H1 (cell line): ENCODE measurements at regions not wholly inside any gene's neighbourhood (a gene's known extent, or its start where the extent isn't known, plus 50 kb on each side); places are given as distances from the start of the nearest gene placed in this dataset.

Source experiments
- CTCF ChIA-PET: fragments of 300-600 bp; sonication (Branson Sonifier 250); formaldehyde crosslinking; loops from one replicate; lab custom pipeline; 2021; ENCODE audit not compliant: partially characterized antibody; lab: Charles Lee
- POLR2A ChIA-PET: fragments of 300-600 bp; sonication (Branson Sonifier 250); formaldehyde crosslinking; loops from one replicate; lab custom pipeline; 2021; ENCODE audit warnings: inconsistent platforms; ENCODE audit not compliant: partially characterized antibody; lab: Charles Lee
- DNase-seq, 2 experiments: peaks; one replicate each; pipeline versions ENCODE4 v3.0.0 to v3.0.0-alpha.2; 2010 to 2022; ENCODE audit warnings: low spot score in 2 of 2, low read depth in 1 of 2, mixed read lengths in 1 of 2
- FAIRE-seq: peaks from 2 replicates; lab custom pipeline; 2011; peaks lifted over from hg19 to GRCh38; lab: Jason Lieb, UNC
- H2AFZ ChIP-seq: 2 replicates; pipeline ENCODE4 v1.8.1; 2012; ENCODE audit warnings: low read length, inconsistent platforms
- H2AK5ac ChIP-seq: 2 replicates; pipeline ENCODE4 v1.6.1; 2013; ENCODE audit warnings: low read depth, low read length
- H2BK120ac ChIP-seq: replicated peaks from 2 replicates; pipeline ENCODE3; 2013; ENCODE audit warnings: low read depth, low read length, inconsistent platforms
- H2BK12ac ChIP-seq: 2 replicates; pipeline ENCODE4 v1.6.1; 2013; ENCODE audit warnings: low read depth, low read length
- H2BK15ac ChIP-seq: 2 replicates; pipeline ENCODE4 v1.6.1; 2013; ENCODE audit warnings: low read length
- H2BK20ac ChIP-seq: 2 replicates; pipeline ENCODE4 v1.6.1; 2013; ENCODE audit warnings: low read length
- H2BK5ac ChIP-seq: 2 replicates; pipeline ENCODE4 v1.6.1; 2013; ENCODE audit warnings: low read depth, low read length
- H3K14ac ChIP-seq: 2 replicates; pipeline ENCODE4 v1.6.1; 2013; ENCODE audit warnings: inconsistent platforms; ENCODE audit not compliant: insufficient read length
- H3K18ac ChIP-seq: 2 replicates; pipeline ENCODE4 v1.6.1; 2013; ENCODE audit warnings: low read length; ENCODE audit errors: extremely low read depth
- H3K23ac ChIP-seq: 2 replicates; pipeline ENCODE4 v1.6.1; 2013; ENCODE audit warnings: inconsistent platforms; ENCODE audit not compliant: insufficient read length
- H3K23me2 ChIP-seq: 2 replicates; pipeline ENCODE4 v1.6.1; 2013; ENCODE audit warnings: low read depth, low read length
- H3K27ac ChIP-seq: 2 replicates; pipeline ENCODE4 v1.6.1; 2011; ENCODE audit warnings: low read depth, low read length, inconsistent platforms
- H3K27me3 ChIP-seq, 4 experiments: replicated peaks in 1 of 4; 1 replicate in 1 of 4; 2 replicates in 3 of 4; pipeline versions ENCODE4 v1.6.1 to v1.8.1; 2011 to 2013; ENCODE audit warnings: low read length in 3 of 4, mild to moderate bottlenecking in 3 of 4, inconsistent platforms in 2 of 4, mixed read lengths in 2 of 4, moderate library complexity in 1 of 4; ENCODE audit not compliant: control insufficient read depth in 3 of 4, insufficient read depth in 3 of 4; ENCODE audit errors: extremely low read depth in 1 of 4
- H3K36me3 ChIP-seq, 4 experiments: 2 replicates each; pipeline versions ENCODE4 v1.6.1 to v1.8.1; 2011 to 2013; ENCODE audit warnings: mild to moderate bottlenecking in 4 of 4, low read length in 3 of 4, moderate library complexity in 2 of 4, control low read depth in 1 of 4, inconsistent platforms in 1 of 4; ENCODE audit not compliant: insufficient read depth in 4 of 4, control insufficient read depth in 2 of 4
- H3K4ac ChIP-seq: replicated peaks from 2 replicates; pipeline ENCODE3; 2013; ENCODE audit warnings: low read length, low read depth, mixed read lengths, inconsistent platforms; ENCODE audit not compliant: insufficient read length
- H3K4me1 ChIP-seq, 4 experiments: replicated peaks in 1 of 4; 1 replicate in 1 of 4; 2 replicates in 3 of 4; pipeline versions ENCODE4 v1.6.1 to v1.8.1; 2011 to 2013; ENCODE audit warnings: low read length in 3 of 4, inconsistent platforms in 2 of 4, mixed read lengths in 1 of 4; ENCODE audit not compliant: insufficient read depth in 4 of 4, control insufficient read depth in 3 of 4
- H3K4me2 ChIP-seq, 2 experiments: 2 replicates each; pipeline versions ENCODE4 v1.6.1 to v1.8.1; 2011 to 2013; ENCODE audit warnings: low read depth in 2 of 2, low read length in 2 of 2, control low read depth in 1 of 2, inconsistent platforms in 1 of 2, mild to moderate bottlenecking in 1 of 2; ENCODE audit not compliant: insufficient read depth in 1 of 2
- H3K4me3 ChIP-seq, 4 experiments: fragments of 200-600, 300-600 bp in 1 of 4; sonication (generic), shearing (Covaris generic), sonication (Bioruptor Twin) in 1 of 4; 2 replicates each; pipeline versions ENCODE4 v1.5.1 to v1.8.1; 2011 to 2016; ENCODE audit warnings: low read length in 4 of 4, low read depth in 3 of 4, control low read depth in 2 of 4, inconsistent platforms in 2 of 4, mild to moderate bottlenecking in 2 of 4, mixed read lengths in 1 of 4, moderate library complexity in 1 of 4; ENCODE audit not compliant: insufficient read depth in 2 of 4; ENCODE audit errors: extremely low read depth in 1 of 4
- H3K56ac ChIP-seq: replicated peaks from 2 replicates; pipeline ENCODE3; 2013; ENCODE audit warnings: low read depth, mild to moderate bottlenecking, mixed read lengths, low read length, inconsistent platforms; ENCODE audit not compliant: insufficient read length
- H3K79me1 ChIP-seq: 2 replicates; pipeline ENCODE4 v1.6.1; 2013; ENCODE audit warnings: low read depth, low read length, control low read depth
- H3K79me2 ChIP-seq, 2 experiments: 2 replicates each; pipeline versions ENCODE4 v1.6.1 to v1.8.1; 2012 to 2013; ENCODE audit warnings: low read length in 2 of 2, mild to moderate bottlenecking in 2 of 2, inconsistent platforms in 1 of 2; ENCODE audit not compliant: insufficient read depth in 2 of 2, control insufficient read depth in 1 of 2
- H3K9ac ChIP-seq, 4 experiments: replicated peaks in 1 of 4; 1 replicate in 1 of 4; 2 replicates in 3 of 4; pipeline versions ENCODE4 v1.6.1 to v1.8.1; 2011 to 2013; ENCODE audit warnings: low read depth in 3 of 4, low read length in 3 of 4, control low read depth in 2 of 4, mild to moderate bottlenecking in 2 of 4, moderate library complexity in 2 of 4, inconsistent platforms in 1 of 4; ENCODE audit errors: extremely low read depth in 1 of 4
- H3K9me3 ChIP-seq, 2 experiments: 2 replicates each; pipeline versions ENCODE4 v1.6.1 to v1.8.1; 2012 to 2013; ENCODE audit warnings: mild to moderate bottlenecking in 2 of 2, moderate library complexity in 2 of 2, control low read depth in 1 of 2, inconsistent platforms in 1 of 2, low read depth in 1 of 2, low read length in 1 of 2, mixed read lengths in 1 of 2; ENCODE audit not compliant: insufficient read depth in 2 of 2
- H4K20me1 ChIP-seq, 2 experiments: replicated peaks in 1 of 2; 2 replicates each; pipeline versions ENCODE3 to v1.8.1; 2011 to 2013; ENCODE audit warnings: inconsistent platforms in 2 of 2, low read length in 2 of 2, mild to moderate bottlenecking in 1 of 2; ENCODE audit not compliant: insufficient read depth in 2 of 2, control insufficient read depth in 1 of 2
- H4K5ac ChIP-seq: 2 replicates; pipeline ENCODE4 v1.6.1; 2013; ENCODE audit warnings: low read length, low read depth, mixed read lengths, inconsistent platforms; ENCODE audit not compliant: insufficient read length
- H4K8ac ChIP-seq: 2 replicates; pipeline ENCODE4 v1.8.0; 2013; ENCODE audit warnings: mild to moderate bottlenecking, moderate library complexity, low read length, inconsistent platforms; ENCODE audit not compliant: insufficient read depth; ENCODE audit errors: extremely low read depth
- H4K91ac ChIP-seq: replicated peaks from 2 replicates; pipeline ENCODE3; 2013; ENCODE audit warnings: low read length, mixed read lengths, inconsistent platforms; ENCODE audit not compliant: insufficient read length
- CREB1 ChIP-seq: IDR thresholded peaks from 2 replicates; pipeline ENCODE4 v1.6.1; 2012; ENCODE audit warnings: inconsistent platforms
- MAFK ChIP-seq: IDR thresholded peaks from 2 replicates; pipeline ENCODE4 v1.6.1; 2012; ENCODE audit warnings: low read depth, mild to moderate bottlenecking, improper control_type of control experiment, low read length
- SP4 ChIP-seq: IDR thresholded peaks from 2 replicates; pipeline ENCODE4 v1.6.1; 2012; ENCODE audit warnings: low read length, inconsistent platforms
- TAF7 ChIP-seq: optimal IDR thresholded peaks from 2 replicates; pipeline ENCODE3; 2011; ENCODE audit warnings: low read depth, mild to moderate bottlenecking, inconsistent platforms, low read length, moderate library complexity, borderline replicate concordance
- TF ChIP-seq, protein P1 (sequence below): IDR thresholded peaks from 2 replicates; pipeline ENCODE4 v1.6.1; 2011; ENCODE audit warnings: low read depth, mild to moderate bottlenecking, low read length; ENCODE audit not compliant: insufficient read depth

DNA sequence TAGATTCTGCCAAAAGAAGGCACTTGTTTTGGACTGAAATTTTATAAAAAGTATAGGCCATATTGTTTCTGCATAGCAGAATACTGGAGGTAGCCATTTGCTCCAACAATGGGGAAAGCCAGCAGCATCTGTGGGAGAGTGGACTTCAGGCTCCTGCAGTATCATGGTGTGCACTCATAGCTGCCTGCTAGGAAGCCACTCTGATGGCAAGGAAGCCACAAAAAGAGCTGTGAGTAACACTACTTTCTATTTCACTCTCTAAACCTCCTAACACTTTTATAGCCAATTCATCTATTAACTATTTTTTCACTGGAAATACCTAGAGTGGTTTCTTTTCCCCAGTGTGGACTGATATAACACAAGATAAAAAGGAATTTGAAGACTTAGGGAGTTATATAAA is 144.4 kb upstream of the KCNJ3 start:
- no peak overlapping the region for H2BK20ac ChIP-seq
- no peaks in the 10 kb centered on the region for H3K79me2 ChIP-seq

More for the DNA sequence above, 144.4 kb upstream of the KCNJ3 start:
- H3K56ac ChIP-seq = no peak overlapping the region
- no peak overlapping the region for H2BK5ac ChIP-seq
- H2AK5ac ChIP-seq = no peak overlapping the region
- H3K36me3 ChIP-seq = no peaks in the 10 kb centered on the region
- H2BK12ac ChIP-seq = no peak overlapping the region
- no peak overlapping the region for H3K4me3 ChIP-seq
- no peak for FAIRE-seq
- H3K23ac ChIP-seq = no peak overlapping the region
- H3K14ac ChIP-seq = no peak overlapping the region
- H3K79me1 ChIP-seq = no peaks in the 10 kb centered on the region
- POLR2A ChIA-PET = no interaction called here
- no peak overlapping the region for H4K5ac ChIP-seq
- H4K91ac ChIP-seq = no peak overlapping the region
- no peak overlapping the region for H4K8ac ChIP-seq
- no peaks in the 10 kb centered on the region for H3K4me1 ChIP-seq
- no peak overlapping the region for H3K27ac ChIP-seq
- DNase-seq = no peak
- H3K4me2 ChIP-seq = no peak overlapping the region
- CTCF ChIA-PET = interaction anchor here (1.0 kb wide), 1 partner anchor 20 kb away, joined by 5 read pairs; no protein-coding TSS in a partner anchor
- no peak overlapping the region for H3K4ac ChIP-seq
- no peaks in the 10 kb centered on the region for H3K23me2 ChIP-seq
- no peak overlapping the region for H3K9ac ChIP-seq
- no peak overlapping the region for H3K18ac ChIP-seq
- no peak overlapping the region for H2BK15ac ChIP-seq
- no peak overlapping the region for H2AFZ ChIP-seq
- H4K20me1 ChIP-seq = no peaks in the 10 kb centered on the region
- no peak for TF ChIP-seq SP4
- TF ChIP-seq, protein P1, sequence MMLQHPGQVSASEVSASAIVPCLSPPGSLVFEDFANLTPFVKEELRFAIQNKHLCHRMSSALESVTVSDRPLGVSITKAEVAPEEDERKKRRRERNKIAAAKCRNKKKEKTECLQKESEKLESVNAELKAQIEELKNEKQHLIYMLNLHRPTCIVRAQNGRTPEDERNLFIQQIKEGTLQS = no peak
- TF ChIP-seq CREB1 = no peak
- TF ChIP-seq TAF7 = no peak
- no peak for TF ChIP-seq MAFK
- no peak overlapping the region for H2BK120ac ChIP-seq
- H3K27me3 ChIP-seq = no peaks in the 10 kb centered on the region
- peaks cover 0 to 3% of the 10 kb centered on the region in 2 experiments; a peak in 1 of 4 replicates for H3K9me3 ChIP-seq
